CD8-positive, alpha-beta memory T cell (primary cell): ENCODE measurements at regions not wholly inside any gene's neighbourhood (a gene's known extent, or its start where the extent isn't known, plus 50 kb on each side); places are given as distances from the start of the nearest gene placed in this dataset.

Experiments used
- CTCF ChIA-PET: fragments of 350-600 bp; sonication (Branson Sonifier 250); formaldehyde crosslinking; loops from one replicate; lab custom pipeline; 2021; ENCODE audit warnings: antibody characterized with exemption; lab: Charles Lee
- POLR2A ChIA-PET: fragments of 350-600 bp; sonication (Branson Sonifier 250); formaldehyde crosslinking; loops from one replicate; lab custom pipeline; 2021; ENCODE audit warnings: antibody characterized with exemption; lab: Charles Lee
- DNase-seq, 5 donors: peaks; one replicate each; pipeline versions ENCODE4 v3.0.0 to v3.0.0-alpha.2; 2020 to 2022; ENCODE audit warnings: mixed read lengths in 1 of 5
- H3K27ac ChIP-seq: one replicate; pipeline ENCODE4 v1.7.0; 2013; ENCODE audit warnings: low read depth, mild to moderate bottlenecking, low read length, moderate library complexity
- H3K27me3 ChIP-seq: 2 replicates; pipeline ENCODE4 v1.7.0; 2013; ENCODE audit warnings: low read length, mild to moderate bottlenecking; ENCODE audit not compliant: insufficient read depth, poor library complexity, severe bottlenecking
- H3K36me3 ChIP-seq: 2 replicates; pipeline ENCODE4 v1.7.0; 2013; ENCODE audit warnings: mild to moderate bottlenecking, low read length, moderate library complexity; ENCODE audit not compliant: insufficient read depth
- H3K4me1 ChIP-seq: 2 replicates; pipeline ENCODE4 v1.7.0; 2013; ENCODE audit warnings: mild to moderate bottlenecking, low read length, moderate library complexity; ENCODE audit not compliant: insufficient read depth
- H3K4me3 ChIP-seq: 2 replicates; pipeline ENCODE4 v1.7.0; 2013; ENCODE audit warnings: mild to moderate bottlenecking, low read length
- H3K9me3 ChIP-seq: 2 replicates; pipeline ENCODE4 v1.7.0; 2013; ENCODE audit warnings: mild to moderate bottlenecking, low read length
- H3K27ac Mint-ChIP-seq, 8 donors: one replicate each; pipeline ENCODE4 v1.8.0; 2020 to 2021; ENCODE audit warnings: mixed read lengths in 8 of 8, mild to moderate bottlenecking in 6 of 8, inconsistent platforms in 3 of 8, moderate library complexity in 3 of 8
- H3K27me3 Mint-ChIP-seq, 2 donors: one replicate each; pipeline ENCODE4 v1.8.0; 2020 to 2021; ENCODE audit warnings: mixed read lengths in 2 of 2, mild to moderate bottlenecking in 1 of 2, moderate library complexity in 1 of 2
- H3K36me3 Mint-ChIP-seq, 3 donors: one replicate each; pipeline ENCODE4 v1.8.0; 2020 to 2021; ENCODE audit warnings: mixed read lengths in 3 of 3, inconsistent platforms in 1 of 3, mild to moderate bottlenecking in 1 of 3
- H3K4me1 Mint-ChIP-seq, 3 donors: one replicate each; pipeline ENCODE4 v1.8.0; 2020 to 2021; ENCODE audit warnings: mixed read lengths in 3 of 3, inconsistent platforms in 1 of 3, mild to moderate bottlenecking in 1 of 3
- H3K4me3 Mint-ChIP-seq, 7 donors: one replicate each; pipeline ENCODE4 v1.8.0; 2020 to 2021; ENCODE audit warnings: mixed read lengths in 7 of 7, mild to moderate bottlenecking in 6 of 7, moderate library complexity in 4 of 7, inconsistent platforms in 2 of 7
- H3K9me3 Mint-ChIP-seq, 5 donors: one replicate each; pipeline ENCODE4 v1.8.0; 2020 to 2022; ENCODE audit warnings: mixed read lengths in 5 of 5, mild to moderate bottlenecking in 3 of 5, moderate library complexity in 2 of 5, inconsistent platforms in 1 of 5

DNA sequence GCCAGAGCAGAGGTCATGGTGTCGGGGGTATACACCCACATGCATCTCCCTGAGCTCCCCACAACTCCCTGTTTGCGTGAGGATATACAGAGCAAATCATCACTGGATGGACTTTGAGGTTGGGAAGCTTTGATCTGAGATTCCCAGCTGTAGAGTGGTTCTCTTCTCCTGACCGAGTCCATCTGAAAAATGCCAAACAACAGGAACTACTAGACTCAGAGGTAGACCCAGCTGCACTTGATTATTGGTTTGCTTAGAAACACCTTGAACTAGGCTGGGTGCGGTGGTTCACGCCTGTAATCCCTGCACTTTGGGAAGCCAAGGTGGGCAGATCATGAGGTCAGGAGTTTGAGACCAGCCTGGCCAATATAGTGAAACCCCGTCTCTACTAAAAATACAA lies 125.0 kb downstream of the UNC5CL start:
- Mint-ChIP-seq H3K4me1 (no peaks in the 10 kb centered on the region), H3K36me3 (no peaks in the 10 kb centered on the region), H3K27me3 (peaks cover 4 to 36% of the 10 kb centered on the region in 2 donors), H3K4me3 (no peak overlapping the region), H3K27ac (peak overlapping the region in 1 of 8 donors; percentile 71), H3K9me3 (peaks cover 0 to 2% (median 0%) of the 10 kb centered on the region in 5 donors)
- no peaks in the 10 kb centered on the region for H3K36me3 ChIP-seq
- H3K27ac ChIP-seq = no peak overlapping the region
- no peaks in the 10 kb centered on the region for H3K9me3 ChIP-seq
- DNase-seq = no peak
- CTCF ChIA-PET = no interaction called here
- H3K4me1 ChIP-seq = no peaks in the 10 kb centered on the region
- H3K4me3 ChIP-seq = no peak overlapping the region
- POLR2A ChIA-PET = no interaction called here
- no peaks in the 10 kb centered on the region for H3K27me3 ChIP-seq

DNA sequence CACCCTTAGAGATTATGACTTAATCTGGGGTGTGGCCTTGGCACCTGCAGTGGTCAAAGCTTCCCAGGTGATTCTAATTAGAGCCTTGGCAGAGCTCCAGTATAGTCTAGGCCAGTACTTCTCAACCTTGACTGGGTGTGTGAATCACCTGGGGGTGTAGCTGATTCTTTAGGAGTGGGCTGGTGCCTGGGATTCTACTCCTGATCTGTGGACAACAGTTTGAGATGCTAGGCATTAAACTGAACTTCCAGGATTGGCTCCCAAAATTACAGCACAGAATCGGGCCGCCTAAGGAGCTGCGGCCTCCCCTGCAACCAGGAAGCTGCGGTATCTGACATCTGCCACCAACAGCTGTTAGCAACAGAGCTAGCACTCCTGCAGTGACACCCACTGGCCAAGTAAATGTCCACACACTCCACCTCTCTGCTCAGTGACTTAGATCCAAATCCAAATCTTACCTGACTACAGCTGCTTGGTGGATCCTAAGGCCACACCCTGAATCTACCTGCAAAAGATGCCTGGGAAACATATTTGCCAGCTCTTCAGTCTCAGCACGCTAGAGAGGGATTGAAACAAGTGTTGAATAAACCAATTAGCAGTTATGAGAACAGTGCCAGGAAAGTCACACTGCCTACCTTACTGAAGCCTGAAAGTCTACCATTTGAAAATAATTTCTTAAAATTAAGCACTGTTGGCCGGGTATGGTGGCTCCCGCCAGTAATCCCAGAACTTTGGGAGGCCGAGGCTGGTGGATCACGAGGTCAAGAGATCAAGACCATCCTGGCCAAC lies 126.7 kb downstream of the UNC5CL start:
- peaks cover 1 to 26% of the 10 kb centered on the region in 2 donors for H3K27me3 Mint-ChIP-seq
- no peaks in the 10 kb centered on the region for H3K9me3 ChIP-seq
- no peaks in the 10 kb centered on the region for H3K4me1 ChIP-seq
- no peak overlapping the region for H3K4me3 ChIP-seq
- H3K36me3 Mint-ChIP-seq = no peaks in the 10 kb centered on the region
- H3K27me3 ChIP-seq = no peaks in the 10 kb centered on the region
- H3K4me1 Mint-ChIP-seq = no peaks in the 10 kb centered on the region
- no peaks in the 10 kb centered on the region for H3K36me3 ChIP-seq
- no peak overlapping the region for H3K27ac ChIP-seq
- H3K9me3 Mint-ChIP-seq = peaks cover 0 to 2% (median 0%) of the 10 kb centered on the region in 5 donors
- H3K4me3 Mint-ChIP-seq = no peak overlapping the region
- H3K27ac Mint-ChIP-seq = no peak overlapping the region
- ChIA-PET POLR2A (no interaction called here), CTCF (no interaction called here)
- no peak for DNase-seq

DNA sequence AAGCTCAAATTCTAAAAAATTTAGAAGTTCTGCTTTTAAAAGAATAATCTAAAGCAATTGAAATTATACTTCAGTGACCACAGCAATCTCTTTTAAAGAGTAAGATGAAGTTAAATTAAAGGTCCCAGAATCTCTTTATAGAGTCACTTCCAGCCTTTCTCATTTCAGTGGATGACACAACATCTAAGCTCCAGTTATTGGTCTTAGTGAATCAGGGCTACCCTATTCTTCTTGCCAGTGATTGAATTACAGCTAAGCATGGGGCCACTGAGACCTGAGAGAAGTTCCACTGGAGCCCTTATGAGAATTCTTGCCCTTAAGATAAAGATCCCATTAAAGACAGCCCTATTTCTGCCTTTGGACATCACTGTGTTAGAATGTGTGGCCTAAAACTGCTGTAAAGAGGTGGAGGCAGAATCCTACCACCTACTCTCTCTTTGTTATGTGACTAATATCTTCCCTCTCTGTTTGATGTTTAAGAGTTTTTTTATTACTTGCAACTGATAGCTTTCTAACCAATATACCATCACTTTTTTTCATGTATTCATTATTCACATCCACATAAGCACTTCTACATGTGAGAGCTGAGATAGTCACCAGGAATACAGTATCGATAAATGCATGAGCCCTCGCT lies 128.6 kb downstream of the UNC5CL start:
- H3K4me3 Mint-ChIP-seq = no peak overlapping the region

DNA sequence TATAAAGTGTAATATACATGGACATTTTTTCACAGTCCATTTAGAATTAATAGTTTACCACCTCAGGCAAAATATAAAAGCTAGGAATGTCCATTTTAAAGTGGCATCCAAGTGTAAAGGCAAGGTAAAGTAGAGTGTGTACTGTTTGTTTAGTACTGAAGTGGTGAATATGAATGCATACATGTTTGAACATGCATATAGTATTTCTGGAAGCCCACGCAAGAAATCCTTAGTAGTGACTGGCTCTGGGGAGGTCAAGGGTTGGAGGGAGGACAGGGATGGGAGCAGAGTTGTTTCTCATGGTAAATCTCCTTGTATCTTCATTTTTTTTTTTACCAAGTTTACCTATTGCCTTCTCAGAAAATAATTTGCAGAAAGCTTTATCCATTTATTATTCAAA lies 129.2 kb downstream of the UNC5CL start:
- Mint-ChIP-seq H3K27me3 (peaks cover 9 to 27% of the 10 kb centered on the region in 2 donors), H3K4me1 (no peaks in the 10 kb centered on the region), H3K9me3 (peaks cover 0 to 2% (median 0%) of the 10 kb centered on the region in 5 donors), H3K27ac (no peak overlapping the region), H3K36me3 (no peaks in the 10 kb centered on the region), H3K4me3 (no peak overlapping the region)
- Histone ChIP-seq H3K27me3 (no peaks in the 10 kb centered on the region), H3K4me1 (no peaks in the 10 kb centered on the region), H3K27ac (no peak overlapping the region), H3K36me3 (no peaks in the 10 kb centered on the region), H3K4me3 (no peak overlapping the region), H3K9me3 (no peaks in the 10 kb centered on the region)
- POLR2A ChIA-PET = no interaction called here
- DNase-seq = no peak
- CTCF ChIA-PET = no interaction called here

More for the DNA sequence above, 128.6 kb downstream of the UNC5CL start:
- Histone ChIP-seq H3K9me3 (no peaks in the 10 kb centered on the region), H3K36me3 (no peaks in the 10 kb centered on the region), H3K4me1 (no peaks in the 10 kb centered on the region), H3K4me3 (no peak overlapping the region), H3K27ac (no peak overlapping the region), H3K27me3 (no peaks in the 10 kb centered on the region)
- H3K9me3 Mint-ChIP-seq = peaks cover 0 to 2% (median 0%) of the 10 kb centered on the region in 5 donors
- H3K27me3 Mint-ChIP-seq = peaks cover 4 to 25% of the 10 kb centered on the region in 2 donors
- no peaks in the 10 kb centered on the region for H3K36me3 Mint-ChIP-seq
- no peak for DNase-seq
- POLR2A ChIA-PET = no interaction called here
- no peaks in the 10 kb centered on the region for H3K4me1 Mint-ChIP-seq
- CTCF ChIA-PET = no interaction called here
- H3K27ac Mint-ChIP-seq = no peak overlapping the region

DNA sequence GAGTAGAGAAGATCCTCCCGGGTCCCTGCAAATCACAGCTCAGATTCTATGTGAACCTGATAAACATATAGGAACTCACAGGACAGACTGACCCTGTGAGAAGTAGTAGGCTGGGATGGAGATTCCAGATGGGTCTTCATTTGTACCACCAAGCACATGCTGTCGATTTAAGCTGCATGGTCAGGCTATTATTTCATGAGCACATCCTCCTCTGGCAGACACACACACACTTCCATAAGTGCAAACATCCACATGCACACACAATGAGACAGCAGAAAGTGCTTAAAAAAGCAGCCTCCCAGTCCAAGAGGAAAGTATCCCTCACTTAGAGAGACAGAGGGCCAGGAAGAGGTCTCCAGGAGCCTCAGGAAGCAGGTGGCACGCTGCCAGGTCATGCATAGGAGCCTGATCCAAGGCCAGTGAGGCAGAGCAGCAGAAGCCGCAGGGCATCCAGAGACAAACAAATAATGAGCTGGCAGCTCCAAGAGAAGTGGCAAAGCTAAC lies 131.8 kb downstream of the UNC5CL start:
- peaks cover 0 to 2% (median 0%) of the 10 kb centered on the region in 5 donors for H3K9me3 Mint-ChIP-seq
- no peaks in the 10 kb centered on the region for H3K36me3 Mint-ChIP-seq
- POLR2A ChIA-PET = no interaction called here
- Histone ChIP-seq H3K9me3 (no peaks in the 10 kb centered on the region), H3K4me1 (no peaks in the 10 kb centered on the region), H3K27me3 (no peaks in the 10 kb centered on the region), H3K4me3 (no peak overlapping the region), H3K36me3 (no peaks in the 10 kb centered on the region), H3K27ac (no peak overlapping the region)
- no peak overlapping the region for H3K27ac Mint-ChIP-seq
- no peak for DNase-seq
- peaks cover 12 to 27% of the 10 kb centered on the region in 2 donors for H3K27me3 Mint-ChIP-seq
- no peaks in the 10 kb centered on the region for H3K4me1 Mint-ChIP-seq
- H3K4me3 Mint-ChIP-seq = peak overlapping the region in 1 of 7 donors; percentile 23
- CTCF ChIA-PET = no interaction called here

DNA sequence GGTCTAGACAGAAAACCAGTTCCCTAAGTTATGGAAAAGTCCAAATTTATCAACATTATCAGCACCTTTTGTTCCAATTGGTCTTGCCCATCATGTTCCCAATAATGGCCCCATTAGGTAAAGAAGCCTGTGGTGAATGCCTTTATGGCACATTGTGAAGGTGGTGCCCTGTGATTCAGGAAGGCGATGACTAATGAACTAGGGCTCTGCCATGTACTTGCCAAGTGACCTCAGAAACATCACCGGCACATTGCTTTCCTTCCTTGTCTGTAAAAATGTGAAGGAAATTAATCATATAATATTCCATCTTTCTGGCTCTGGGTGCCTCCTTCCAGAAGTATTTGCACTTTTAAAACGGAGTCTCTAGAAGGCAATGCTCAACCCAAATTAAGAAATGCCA lies 132.3 kb downstream of the UNC5CL start:
- Histone ChIP-seq H3K9me3 (no peaks in the 10 kb centered on the region), H3K4me3 (no peak overlapping the region), H3K4me1 (no peaks in the 10 kb centered on the region), H3K36me3 (no peaks in the 10 kb centered on the region), H3K27ac (no peak overlapping the region), H3K27me3 (no peaks in the 10 kb centered on the region)
- Mint-ChIP-seq H3K9me3 (peaks cover 0 to 2% (median 0%) of the 10 kb centered on the region in 5 donors), H3K4me1 (no peaks in the 10 kb centered on the region), H3K36me3 (no peaks in the 10 kb centered on the region), H3K27ac (no peak overlapping the region), H3K4me3 (peak overlapping the region in 1 of 7 donors; percentile 23), H3K27me3 (peaks cover 12 to 27% of the 10 kb centered on the region in 2 donors)
- ChIA-PET POLR2A (no interaction called here), CTCF (no interaction called here)
- DNase-seq = no peak

DNA sequence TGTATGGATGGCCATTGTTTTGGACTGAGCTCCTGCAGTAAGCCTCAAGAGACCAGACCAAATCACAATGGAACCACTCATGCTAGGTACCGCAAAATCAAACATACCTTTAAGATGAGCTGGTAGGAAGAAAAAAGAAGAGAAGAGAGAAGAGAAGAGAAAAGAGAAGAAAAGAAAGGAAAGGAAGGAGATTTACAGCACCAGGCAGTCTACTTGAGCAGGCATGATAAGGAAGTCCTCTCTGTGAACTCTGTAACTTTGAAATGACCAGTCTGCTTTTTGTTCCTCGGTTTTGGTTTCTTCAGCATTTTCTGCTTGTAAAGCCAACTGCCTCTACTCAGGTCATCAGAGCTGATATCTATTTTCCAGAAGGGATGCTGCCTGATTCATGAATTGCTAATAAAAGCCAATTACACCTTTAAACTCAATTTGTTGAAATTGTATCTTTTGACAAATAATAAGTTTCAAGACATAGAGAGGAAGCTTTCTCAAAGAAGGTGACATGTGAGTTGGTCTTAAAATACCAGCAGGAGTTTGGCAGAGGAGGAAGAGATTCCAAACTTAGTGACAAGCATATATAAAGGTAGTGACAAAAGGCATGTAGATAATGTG lies 134.3 kb downstream of the UNC5CL start:
- Mint-ChIP-seq H3K4me1 (no peaks in the 10 kb centered on the region), H3K27ac (no peak overlapping the region), H3K4me3 (no peak overlapping the region), H3K9me3 (no peaks in the 10 kb centered on the region), H3K36me3 (no peaks in the 10 kb centered on the region), H3K27me3 (peaks cover 17 to 22% of the 10 kb centered on the region in 2 donors)
- CTCF ChIA-PET = no interaction called here
- Histone ChIP-seq H3K4me3 (no peak overlapping the region), H3K27ac (no peak overlapping the region), H3K9me3 (no peaks in the 10 kb centered on the region), H3K27me3 (no peaks in the 10 kb centered on the region), H3K36me3 (no peaks in the 10 kb centered on the region), H3K4me1 (no peaks in the 10 kb centered on the region)
- POLR2A ChIA-PET = no interaction called here
- no peak for DNase-seq

DNA sequence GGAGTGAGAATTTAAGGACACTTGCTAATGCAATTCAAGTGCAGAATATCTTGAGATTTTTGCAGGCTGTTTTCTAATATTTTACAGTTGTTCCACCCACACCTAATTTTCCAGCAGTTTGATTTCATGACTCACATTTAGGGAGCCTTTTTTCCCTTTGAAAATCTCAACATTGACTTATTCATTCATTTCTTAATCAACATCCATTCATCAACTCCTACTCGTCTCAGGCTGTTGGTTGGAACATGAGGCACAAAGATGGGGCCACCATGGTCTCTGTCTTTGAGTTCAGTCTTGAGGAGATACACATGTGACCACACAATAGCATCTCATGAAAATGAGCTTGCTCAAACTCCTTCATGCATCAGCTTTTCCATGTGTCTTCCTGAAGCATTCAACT lies 135.6 kb downstream of the UNC5CL start:
- Histone ChIP-seq H3K36me3 (no peaks in the 10 kb centered on the region), H3K9me3 (no peaks in the 10 kb centered on the region), H3K4me3 (no peak overlapping the region), H3K27ac (no peak overlapping the region), H3K27me3 (no peaks in the 10 kb centered on the region), H3K4me1 (no peaks in the 10 kb centered on the region)
- Mint-ChIP-seq H3K9me3 (no peaks in the 10 kb centered on the region), H3K4me1 (no peaks in the 10 kb centered on the region), H3K36me3 (no peaks in the 10 kb centered on the region), H3K27ac (no peak overlapping the region), H3K4me3 (no peak overlapping the region), H3K27me3 (peaks cover 20 to 32% of the 10 kb centered on the region in 2 donors)
- ChIA-PET CTCF (no interaction called here), POLR2A (no interaction called here)
- DNase-seq = no peak
